ENCODE measurements at regions not wholly inside any gene's neighbourhood (a gene's known extent, or its start where the extent isn't known, plus 50 kb on each side); places are given as distances from the start of the nearest gene placed in this dataset.
"Not testable (repeated sequence)": the region's sequence is repeated elsewhere in the genome, so short reads cannot be mapped to it uniquely, and the experiment has no call there.

GRCh38 chr21:17327715-17328114 is 185.1 kb upstream of the CXADR start:
- not testable (repeated sequence) for DNase-seq (ENCODE audit: low read depth)

- DNase-seq (ENCODE audit: low read depth), result no peak
Measured at GRCh38 chr21:17334484-17334883, 178.4 kb upstream of the CXADR start.

DNA sequence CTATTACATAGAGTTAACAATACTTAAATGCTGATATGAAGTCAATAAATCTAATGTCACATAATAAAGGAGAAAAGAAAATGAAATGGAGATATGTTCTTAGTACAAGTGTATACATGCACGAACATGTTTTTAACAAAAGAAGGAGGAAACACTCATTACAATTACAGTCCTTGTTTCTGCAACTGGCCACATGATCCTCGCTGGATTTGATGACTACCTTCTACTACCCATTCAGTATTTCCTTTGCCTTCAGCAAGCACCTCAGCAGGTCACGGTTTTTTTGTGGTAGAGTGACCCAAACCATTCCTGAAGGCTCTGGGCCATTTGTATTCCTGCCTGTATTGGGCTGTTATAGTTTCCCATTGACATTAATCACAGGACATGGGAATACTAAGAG is 172.8 kb upstream of the CXADR start:
- no peak for DNase-seq (ENCODE audit: low read depth)

- DNase-seq (ENCODE audit: low read depth), result no peak
Measured at GRCh38 chr21:17343055-17343454, 169.8 kb upstream of the CXADR start.

- no peak for DNase-seq (ENCODE audit: low read depth)
Measured at GRCh38 chr21:17348357-17348756, 164.5 kb upstream of the CXADR start.

- DNase-seq (ENCODE audit: low read depth), result no peak
Measured at GRCh38 chr21:17348849-17349248, 164.0 kb upstream of the CXADR start.

DNA sequence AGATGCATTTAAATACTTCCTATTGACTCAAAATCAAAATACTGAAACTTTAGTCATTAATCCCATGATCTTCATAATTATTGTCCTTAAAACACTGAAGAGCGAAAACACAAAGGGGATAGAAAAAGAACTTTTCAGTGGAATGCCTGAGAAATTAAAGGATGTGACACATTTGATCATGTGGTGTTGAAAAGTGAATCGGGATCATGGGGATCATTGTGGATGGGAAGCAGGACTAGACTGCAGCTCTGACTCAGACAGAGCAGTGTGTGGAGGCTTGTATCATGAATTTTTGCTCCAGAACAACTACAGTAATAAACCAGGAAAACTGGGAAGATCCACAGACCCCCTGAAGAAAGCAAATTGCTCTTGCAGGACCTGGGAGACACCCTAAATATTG is 161.1 kb upstream of the CXADR start:
- no peak for DNase-seq (ENCODE audit: low read depth)

GRCh38 chr21:17352996-17353655 is 159.7 kb upstream of the CXADR start:
- no peak for DNase-seq (ENCODE audit: low read depth)

DNA sequence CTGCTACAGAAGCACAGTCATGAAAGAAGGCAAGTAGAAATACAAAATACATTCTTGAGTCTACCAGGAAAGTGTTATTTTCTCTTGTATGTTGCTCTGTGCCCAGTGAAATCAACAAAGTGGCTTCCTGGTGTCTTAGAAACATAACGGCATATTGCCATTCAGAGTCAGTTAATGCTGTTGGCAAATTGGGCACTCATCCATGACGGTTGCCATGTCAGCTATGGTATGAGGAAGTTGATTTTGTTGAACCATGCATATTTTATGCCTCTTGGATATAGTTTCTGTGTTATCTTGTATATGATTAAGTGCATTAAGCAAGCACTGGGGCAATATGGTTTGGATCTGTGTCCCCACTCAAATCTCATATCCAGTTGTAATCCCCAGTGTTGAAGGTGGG is 153.1 kb upstream of the CXADR start:
- DNase-seq (ENCODE audit: low read depth), result no peak

GRCh38 chr21:17368748-17369363 is 144.0 kb upstream of the CXADR start:
- no peak for DNase-seq (ENCODE audit: low read depth)

GRCh38 chr21:17370263-17370662 is 142.6 kb upstream of the CXADR start:
- no peak for DNase-seq (ENCODE audit: low read depth)

- DNase-seq (ENCODE audit: low read depth), result no peak
Measured at GRCh38 chr21:17370916-17371315, 141.9 kb upstream of the CXADR start.

GRCh38 chr21:17371450-17371849 is 141.4 kb upstream of the CXADR start:
- no peak for DNase-seq (ENCODE audit: low read depth)

- DNase-seq (ENCODE audit: low read depth), result no peak
Measured at GRCh38 chr21:17372200-17372599, 140.6 kb upstream of the CXADR start.

DNA sequence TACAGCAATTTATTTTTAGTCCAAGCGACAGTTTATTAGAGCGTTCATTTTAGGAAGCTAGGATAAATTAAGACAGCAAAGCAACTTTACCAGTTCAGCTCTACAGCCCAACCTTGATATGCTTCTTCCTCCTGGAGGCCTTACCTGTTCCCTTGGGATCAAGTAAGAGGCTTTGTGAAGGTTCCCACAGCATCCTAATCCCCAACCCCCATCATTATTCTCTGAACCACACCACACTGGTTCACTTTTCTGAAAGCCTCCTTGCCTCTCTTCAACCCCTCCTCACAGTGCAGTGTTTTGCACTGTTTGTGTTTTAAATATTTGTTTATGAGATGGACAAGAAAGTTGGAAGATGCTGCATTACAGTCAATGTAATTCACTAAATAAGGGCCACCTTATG is 126.3 kb upstream of the CXADR start:
- no peak for DNase-seq (ENCODE audit: low read depth)

GRCh38 chr21:17387030-17387617 is 125.7 kb upstream of the CXADR start:
- DNase-seq (ENCODE audit: low read depth), result peak; percentile 11

DNA sequence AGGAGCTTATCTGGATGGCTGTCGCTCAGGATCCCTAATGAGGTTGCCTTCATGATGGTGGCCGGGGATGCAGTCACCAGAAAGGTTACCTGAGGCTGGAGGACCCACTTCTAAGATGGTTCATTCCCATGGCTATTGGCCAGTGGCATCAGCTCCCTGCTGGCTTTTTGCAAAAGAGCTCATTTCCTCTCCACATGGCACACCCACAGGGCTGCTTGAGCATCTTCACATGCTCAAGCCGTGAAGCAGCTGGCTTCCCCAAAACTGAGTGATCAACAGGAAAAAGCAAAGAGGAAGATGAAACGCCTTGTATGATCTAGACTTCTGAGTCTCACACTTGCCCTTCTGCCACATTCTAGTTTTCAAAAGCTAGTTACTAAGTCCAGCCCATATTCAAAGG is 124.6 kb upstream of the CXADR start:
- no peak for DNase-seq (ENCODE audit: low read depth)

GRCh38 chr21:17389311-17389710 is 123.5 kb upstream of the CXADR start:
- no peak for DNase-seq (ENCODE audit: low read depth)

DNA sequence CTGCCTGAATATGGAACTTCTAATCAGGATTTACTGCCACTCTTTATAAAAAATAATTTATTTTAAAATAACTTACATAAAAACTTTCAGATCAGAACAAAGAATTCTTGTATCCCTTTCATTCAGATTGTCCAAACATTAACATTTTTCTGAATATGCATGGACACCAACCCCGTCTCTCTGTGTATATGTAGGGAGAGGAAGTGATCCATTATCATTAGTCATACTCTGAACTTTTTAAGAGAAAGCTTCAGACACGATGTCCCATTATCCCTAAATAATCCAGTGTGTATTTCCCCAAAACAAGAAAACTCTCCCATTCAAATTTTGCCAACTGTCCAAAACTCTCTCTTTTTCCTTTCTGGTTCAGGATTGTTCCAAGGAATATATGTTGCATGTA is 122.3 kb upstream of the CXADR start:
- DNase-seq (ENCODE audit: low read depth), result no peak

DNA sequence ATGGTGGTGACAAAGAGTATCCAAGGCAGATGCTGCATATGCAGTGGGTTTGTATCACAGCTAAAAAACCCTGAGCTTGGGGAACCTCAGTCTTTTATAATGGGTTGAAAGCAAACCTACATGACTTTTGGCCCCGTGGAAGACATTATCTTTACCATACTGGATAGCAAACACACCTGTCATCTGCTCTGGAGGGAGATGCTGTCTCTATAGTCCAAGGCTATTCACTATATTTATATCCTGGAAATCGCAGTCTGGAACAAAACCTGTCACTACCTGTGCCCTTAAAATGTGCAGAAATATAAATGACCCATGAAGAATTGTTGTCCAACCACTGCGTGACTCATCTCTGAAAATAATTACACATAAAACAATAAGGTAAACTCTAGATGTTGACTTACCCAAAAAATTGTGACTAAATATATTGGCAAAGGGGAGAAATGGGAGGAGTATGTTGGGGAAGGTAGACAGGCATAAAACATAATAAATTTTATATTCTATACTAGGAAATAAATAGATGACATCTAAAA is 121.0 kb upstream of the CXADR start:
- DNase-seq (ENCODE audit: low read depth), result no peak

- no peak for DNase-seq (ENCODE audit: low read depth)
Measured at GRCh38 chr21:17393413-17393812, 119.4 kb upstream of the CXADR start.

- DNase-seq (ENCODE audit: low read depth), result no peak
Measured at GRCh38 chr21:17396948-17397347, 115.9 kb upstream of the CXADR start.

DNA sequence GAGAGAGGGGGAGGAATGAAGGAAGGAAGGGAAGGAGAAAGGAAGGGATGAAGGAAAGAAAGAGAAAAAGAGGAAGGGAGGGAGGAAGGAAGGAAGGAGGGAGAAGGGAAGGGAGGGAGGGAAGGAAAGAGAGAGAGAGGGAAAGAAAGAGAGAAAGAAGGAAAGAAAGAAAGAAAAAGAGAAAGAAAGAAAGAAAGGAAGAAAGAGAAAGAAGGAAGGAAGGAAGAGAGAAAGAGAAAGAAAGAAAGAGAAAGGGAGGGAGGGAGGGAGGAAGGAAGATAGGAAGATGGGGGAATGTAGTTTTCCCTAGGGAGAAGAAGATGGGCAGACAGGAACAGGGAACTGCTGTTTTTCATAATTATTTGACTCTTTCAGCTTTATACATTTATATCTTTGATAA is 115.1 kb upstream of the CXADR start:
- DNase-seq (ENCODE audit: low read depth), result no peak

- not testable (repeated sequence) for DNase-seq (ENCODE audit: low read depth)
Measured at GRCh38 chr21:17398954-17399353, 113.9 kb upstream of the CXADR start.

Measured in activated T-cell treated with anti-CD3 and anti-CD28 coated beads for 24 hours (primary cell).